ENCODE measurements at regions not wholly inside any gene's neighbourhood (a gene's known extent, or its start where the extent isn't known, plus 50 kb on each side); places are given as distances from the start of the nearest gene placed in this dataset.
A peak's percentile ranks its signal among the peaks of the same experiment; 100 is the strongest.

DNA sequence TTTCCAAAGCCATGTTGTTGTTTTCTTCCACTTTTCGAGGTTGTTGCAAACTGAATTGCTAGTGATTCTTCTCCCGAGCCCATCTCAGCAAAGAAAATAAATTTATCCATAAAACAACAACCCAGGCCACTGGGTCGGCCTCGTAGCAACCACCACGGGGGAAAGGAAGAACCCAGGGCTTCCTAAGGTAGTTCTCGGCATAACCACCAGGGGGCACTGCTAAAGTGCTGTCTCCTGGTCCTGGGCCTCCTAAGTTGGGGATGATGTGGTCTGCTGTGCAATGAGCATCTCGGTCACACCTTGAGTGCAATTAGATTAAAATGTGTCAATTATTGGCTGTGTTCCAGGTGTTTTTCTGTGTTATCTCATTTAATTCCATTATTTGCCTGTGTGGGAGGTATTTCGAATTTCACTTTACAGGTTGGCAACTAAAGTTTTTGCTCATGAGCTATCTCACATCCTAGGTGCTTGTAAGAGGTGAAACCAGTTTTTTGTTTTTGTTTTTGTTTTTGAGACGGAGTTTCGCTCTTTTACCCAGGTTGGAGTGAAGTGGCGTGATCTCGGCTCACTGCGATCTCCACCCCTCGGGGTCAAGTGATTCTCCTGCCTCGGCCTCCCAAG lies 102.8 kb upstream of the DAP start:
- ATAC-seq: peak; percentile 59
- Mint-ChIP-seq H3K9me3 (peaks cover 4% of the 10 kb centered on the region), H3K4me1 (peaks cover 5% of the 10 kb centered on the region), H3K27me3 (no peaks in the 10 kb centered on the region), H3K4me3 (no peak overlapping the region), H3K27ac (no peak overlapping the region), H3K36me3 (no peaks in the 10 kb centered on the region)

GRCh38 chr5:10862085-10862484 lies 101.1 kb upstream of the DAP start:
- no peaks in the 10 kb centered on the region for H3K36me3 Mint-ChIP-seq
- H3K27ac Mint-ChIP-seq: no peak overlapping the region
- H3K4me3 Mint-ChIP-seq: no peak overlapping the region
- peaks cover 4% of the 10 kb centered on the region for H3K9me3 Mint-ChIP-seq
- H3K4me1 Mint-ChIP-seq: peaks cover 18% of the 10 kb centered on the region
- ATAC-seq: no peak
- peaks cover 17% of the 10 kb centered on the region for H3K27me3 Mint-ChIP-seq

GRCh38 chr5:10861423-10861790 lies 100.4 kb upstream of the DAP start:
- H3K4me3 Mint-ChIP-seq: no peak overlapping the region
- ATAC-seq: no peak
- H3K4me1 Mint-ChIP-seq: peaks cover 22% of the 10 kb centered on the region
- H3K36me3 Mint-ChIP-seq: no peaks in the 10 kb centered on the region
- peaks cover 24% of the 10 kb centered on the region for H3K27me3 Mint-ChIP-seq
- H3K9me3 Mint-ChIP-seq: peaks cover 4% of the 10 kb centered on the region
- H3K27ac Mint-ChIP-seq: no peak overlapping the region

DNA sequence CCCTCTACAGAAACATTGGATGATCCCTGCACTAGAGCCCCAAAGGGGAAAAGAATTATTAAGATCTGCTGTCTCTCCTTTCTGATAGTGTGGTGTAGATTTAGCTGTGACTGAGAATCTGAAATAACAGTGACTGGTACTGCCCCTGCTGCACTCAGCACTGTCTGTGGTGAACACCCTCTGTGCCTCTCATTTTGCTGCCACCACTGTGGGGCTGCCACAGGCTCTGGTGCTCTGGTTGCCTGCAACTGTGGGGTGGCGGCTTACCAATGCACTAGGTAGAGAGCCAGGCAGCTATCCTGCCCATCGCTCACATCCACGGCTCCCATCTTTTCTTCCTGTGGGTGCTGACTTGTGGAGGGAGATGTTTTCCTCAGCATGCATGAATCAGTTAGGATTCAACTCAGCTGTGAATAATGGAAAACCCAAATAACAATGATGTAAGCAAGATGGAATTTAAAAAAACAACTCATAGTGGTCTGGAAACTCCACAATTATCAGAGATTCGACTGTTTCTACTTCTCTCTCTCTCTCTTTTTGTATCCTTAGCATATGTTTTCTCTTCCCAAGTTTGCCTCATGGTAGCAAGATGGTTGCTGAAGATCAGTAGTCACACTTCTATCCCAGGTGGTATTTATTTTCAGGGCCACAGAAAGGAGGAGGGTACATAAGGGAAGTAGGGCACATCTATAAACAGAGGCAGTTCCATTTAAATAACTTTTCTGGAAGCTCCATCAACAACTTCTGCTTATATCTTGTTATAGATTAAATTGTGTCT lies 99.8 kb upstream of the DAP start:
- Mint-ChIP-seq H3K9me3 (peaks cover 4% of the 10 kb centered on the region), H3K36me3 (no peaks in the 10 kb centered on the region), H3K27ac (no peak overlapping the region), H3K4me1 (peaks cover 22% of the 10 kb centered on the region), H3K4me3 (no peak overlapping the region), H3K27me3 (peaks cover 29% of the 10 kb centered on the region)
- ATAC-seq: no peak

- no peak for ATAC-seq
- no peaks in the 10 kb centered on the region for H3K36me3 Mint-ChIP-seq
- peaks cover 22% of the 10 kb centered on the region for H3K4me1 Mint-ChIP-seq
- no peak overlapping the region for H3K27ac Mint-ChIP-seq
- peaks cover 31% of the 10 kb centered on the region for H3K27me3 Mint-ChIP-seq
- peaks cover 4% of the 10 kb centered on the region for H3K9me3 Mint-ChIP-seq
- no peak overlapping the region for H3K4me3 Mint-ChIP-seq
These were observed 99.1 kb upstream of the DAP start for GRCh38 chr5:10860196-10860543.

GRCh38 chr5:10859393-10860195 lies 98.6 kb upstream of the DAP start:
- Mint-ChIP-seq H3K4me1 (peaks cover 22% of the 10 kb centered on the region), H3K9me3 (peaks cover 4% of the 10 kb centered on the region), H3K27ac (no peak overlapping the region), H3K36me3 (no peaks in the 10 kb centered on the region), H3K4me3 (no peak overlapping the region), H3K27me3 (peaks cover 31% of the 10 kb centered on the region)
- ATAC-seq: no peak

DNA sequence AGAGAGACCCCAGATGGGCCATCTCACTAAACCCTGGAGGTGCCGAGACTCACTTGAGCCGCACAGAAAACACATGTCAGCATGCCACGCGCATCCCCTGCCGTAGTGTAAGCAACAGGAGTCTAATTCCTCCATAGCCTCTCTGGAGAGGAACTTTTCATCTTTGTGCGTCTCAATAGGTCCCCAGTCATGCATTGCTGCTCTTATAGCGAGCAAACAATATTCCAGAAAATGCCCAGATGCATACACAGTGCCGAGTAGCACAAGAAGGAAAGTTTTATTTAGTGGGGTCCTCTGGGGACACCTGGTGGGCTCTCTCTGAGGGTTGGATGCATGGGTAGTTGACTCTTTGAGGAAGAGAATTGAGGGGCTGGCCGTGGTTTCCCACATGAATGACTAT lies 97.9 kb upstream of the DAP start:
- H3K36me3 Mint-ChIP-seq: no peaks in the 10 kb centered on the region
- no peak overlapping the region for H3K4me3 Mint-ChIP-seq
- H3K27ac Mint-ChIP-seq: no peak overlapping the region
- H3K4me1 Mint-ChIP-seq: peaks cover 22% of the 10 kb centered on the region
- peaks cover 4% of the 10 kb centered on the region for H3K9me3 Mint-ChIP-seq
- ATAC-seq: no peak
- H3K27me3 Mint-ChIP-seq: peaks cover 31% of the 10 kb centered on the region

DNA sequence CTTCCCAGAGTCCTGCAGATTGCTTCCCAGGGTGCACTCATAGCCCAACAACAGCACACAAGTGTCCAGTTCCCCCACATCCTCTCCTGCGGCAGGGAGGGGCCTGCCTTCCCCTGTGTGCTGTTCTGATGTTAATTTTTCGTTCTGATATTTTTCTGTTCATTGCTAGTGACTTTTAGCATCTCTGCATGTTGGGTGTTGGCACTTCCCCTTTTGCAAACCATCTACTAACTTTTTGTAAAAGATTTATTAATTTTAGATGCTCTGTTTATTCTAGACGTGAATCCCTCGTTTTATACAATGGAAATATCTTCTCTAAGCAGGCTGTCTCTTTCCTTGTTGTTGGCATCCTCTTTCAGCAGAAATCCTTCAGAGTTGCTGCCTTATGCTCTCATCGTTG lies 97.3 kb upstream of the DAP start:
- peaks cover 17% of the 10 kb centered on the region for H3K4me1 Mint-ChIP-seq
- no peaks in the 10 kb centered on the region for H3K36me3 Mint-ChIP-seq
- no peak for ATAC-seq
- peaks cover 31% of the 10 kb centered on the region for H3K27me3 Mint-ChIP-seq
- H3K4me3 Mint-ChIP-seq: no peak overlapping the region
- H3K9me3 Mint-ChIP-seq: peaks cover 4% of the 10 kb centered on the region
- H3K27ac Mint-ChIP-seq: no peak overlapping the region

DNA sequence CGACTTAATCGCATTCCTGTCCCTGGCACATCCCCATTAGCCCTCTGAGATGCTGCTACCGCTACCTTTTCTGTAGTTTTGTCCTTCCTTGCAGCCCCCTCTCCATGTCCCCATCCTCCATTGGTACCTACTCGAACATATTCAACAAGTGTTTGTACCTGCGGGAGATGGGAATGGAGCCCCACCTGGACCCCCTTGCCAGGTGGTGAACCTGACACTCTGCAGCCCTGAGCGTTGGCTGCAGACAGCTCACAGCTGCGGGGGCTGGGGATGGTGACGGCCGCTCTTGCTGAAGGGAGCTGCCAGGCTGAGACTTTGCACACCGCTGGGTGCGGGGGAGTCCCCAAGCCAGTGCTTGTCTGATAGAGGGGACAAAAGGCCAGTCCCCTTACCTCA lies 96.3 kb upstream of the DAP start:
- H3K9me3 Mint-ChIP-seq: peaks cover 4% of the 10 kb centered on the region
- no peak overlapping the region for H3K4me3 Mint-ChIP-seq
- peaks cover 17% of the 10 kb centered on the region for H3K4me1 Mint-ChIP-seq
- ATAC-seq: no peak
- H3K36me3 Mint-ChIP-seq: no peaks in the 10 kb centered on the region
- peaks cover 31% of the 10 kb centered on the region for H3K27me3 Mint-ChIP-seq
- H3K27ac Mint-ChIP-seq: no peak overlapping the region

GRCh38 chr5:10856683-10857337 lies 95.8 kb upstream of the DAP start:
- no peak for ATAC-seq
- no peak overlapping the region for H3K4me3 Mint-ChIP-seq
- peaks cover 31% of the 10 kb centered on the region for H3K27me3 Mint-ChIP-seq
- H3K4me1 Mint-ChIP-seq: peaks cover 17% of the 10 kb centered on the region
- no peaks in the 10 kb centered on the region for H3K36me3 Mint-ChIP-seq
- H3K27ac Mint-ChIP-seq: no peak overlapping the region
- H3K9me3 Mint-ChIP-seq: peaks cover 4% of the 10 kb centered on the region

- Mint-ChIP-seq H3K27me3 (peaks cover 31% of the 10 kb centered on the region), H3K4me3 (no peak overlapping the region), H3K27ac (no peak overlapping the region), H3K9me3 (peaks cover 3% of the 10 kb centered on the region), H3K4me1 (peaks cover 17% of the 10 kb centered on the region), H3K36me3 (no peaks in the 10 kb centered on the region)
- ATAC-seq: no peak
These were observed 95.0 kb upstream of the DAP start for GRCh38 chr5:10856071-10856470.

GRCh38 chr5:10854506-10855277 lies 93.7 kb upstream of the DAP start:
- ATAC-seq: no peak
- H3K36me3 Mint-ChIP-seq: no peaks in the 10 kb centered on the region
- no peak overlapping the region for H3K27ac Mint-ChIP-seq
- no peaks in the 10 kb centered on the region for H3K9me3 Mint-ChIP-seq
- no peak overlapping the region for H3K4me3 Mint-ChIP-seq
- H3K4me1 Mint-ChIP-seq: peaks cover 17% of the 10 kb centered on the region
- H3K27me3 Mint-ChIP-seq: peaks cover 31% of the 10 kb centered on the region

- no peak for ATAC-seq
- Mint-ChIP-seq H3K9me3 (no peaks in the 10 kb centered on the region), H3K27ac (no peak overlapping the region), H3K27me3 (peaks cover 25% of the 10 kb centered on the region), H3K4me3 (no peak overlapping the region), H3K36me3 (no peaks in the 10 kb centered on the region), H3K4me1 (peaks cover 10% of the 10 kb centered on the region)
These were observed 92.1 kb upstream of the DAP start for GRCh38 chr5:10853154-10853553.

GRCh38 chr5:10849278-10849677 lies 88.2 kb upstream of the DAP start:
- no peak overlapping the region for H3K4me3 Mint-ChIP-seq
- H3K4me1 Mint-ChIP-seq: no peaks in the 10 kb centered on the region
- no peak for ATAC-seq
- H3K36me3 Mint-ChIP-seq: peaks cover 6% of the 10 kb centered on the region
- peaks cover 5% of the 10 kb centered on the region for H3K9me3 Mint-ChIP-seq
- H3K27ac Mint-ChIP-seq: no peak overlapping the region
- peaks cover 19% of the 10 kb centered on the region for H3K27me3 Mint-ChIP-seq

DNA sequence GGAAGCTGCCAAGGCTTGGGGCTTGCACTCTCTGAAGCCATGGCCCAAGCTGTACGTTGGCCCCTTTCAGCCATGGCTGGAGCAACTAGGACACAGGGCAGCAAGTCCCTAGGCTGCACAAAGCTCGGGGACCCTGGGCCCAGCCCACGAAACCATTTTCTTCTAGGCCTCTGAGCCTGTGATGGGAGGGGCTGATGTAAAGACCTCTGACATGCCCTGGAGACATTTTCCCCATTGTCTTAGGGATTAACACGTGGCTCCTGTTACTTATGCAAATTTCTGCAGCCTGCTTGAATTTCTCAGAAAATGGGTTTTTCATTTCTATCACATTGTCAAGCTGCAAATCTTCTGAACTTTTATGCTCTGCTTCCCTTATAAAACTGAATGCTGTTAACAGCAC lies 83.0 kb upstream of the DAP start:
- Mint-ChIP-seq H3K4me3 (no peak overlapping the region), H3K9me3 (peaks cover 5% of the 10 kb centered on the region), H3K36me3 (peaks cover 6% of the 10 kb centered on the region), H3K27me3 (peaks cover 30% of the 10 kb centered on the region), H3K4me1 (no peaks in the 10 kb centered on the region), H3K27ac (no peak overlapping the region)
- ATAC-seq: no peak
